NCI-H1436 (cell line): ENCODE measurements at regions not wholly inside any gene's neighbourhood (a gene's known extent, or its start where the extent isn't known, plus 50 kb on each side); places are given as distances from the start of the nearest gene placed in this dataset.
"Not testable (repeated sequence)": the region's sequence is repeated elsewhere in the genome, so short reads cannot be mapped to it uniquely, and the experiment has no call there.

Experiments
- DNase-seq: peaks from one replicate; lab custom pipeline; 2025; lab: John Stamatoyannopoulos, UW

- DNase-seq = not testable (repeated sequence)
Observed at GRCh38 chr3:177394231-177395024, 197.1 kb upstream of the TBL1XR1 start.

- no peak for DNase-seq
Observed at GRCh38 chr3:177396733-177397132, 199.5 kb upstream of the TBL1XR1 start.

GRCh38 chr3:177401375-177401774, 204.1 kb upstream of the TBL1XR1 start:
- no peak for DNase-seq

- DNase-seq = no peak
Observed at GRCh38 chr3:177402533-177402932, 205.3 kb upstream of the TBL1XR1 start.

- DNase-seq = peak; percentile 94
Observed at GRCh38 chr3:177405191-177405672, 207.9 kb upstream of the TBL1XR1 start.

- DNase-seq = peak; percentile 69
Observed at GRCh38 chr3:177410730-177411129, 213.4 kb upstream of the TBL1XR1 start.

- DNase-seq = no peak
Observed at GRCh38 chr3:177411201-177411600, 213.9 kb upstream of the TBL1XR1 start.

GRCh38 chr3:177412677-177413170, 215.4 kb upstream of the TBL1XR1 start:
- not testable (repeated sequence) for DNase-seq

GRCh38 chr3:177414093-177414492, 216.8 kb upstream of the TBL1XR1 start:
- DNase-seq = no peak

- no peak for DNase-seq
Observed at GRCh38 chr3:177418787-177419186, 221.5 kb upstream of the TBL1XR1 start.

GRCh38 chr3:177419904-177420601, 222.8 kb upstream of the TBL1XR1 start:
- DNase-seq = no peak

GRCh38 chr3:177420651-177421480, 223.6 kb upstream of the TBL1XR1 start:
- no peak for DNase-seq

- no peak for DNase-seq
Observed at GRCh38 chr3:177421481-177421785, 224.2 kb upstream of the TBL1XR1 start.

GRCh38 chr3:177424521-177424920, 227.2 kb upstream of the TBL1XR1 start:
- no peak for DNase-seq

- no peak for DNase-seq
Observed at GRCh38 chr3:177425042-177425441, 227.8 kb upstream of the TBL1XR1 start.

- no peak for DNase-seq
Observed at GRCh38 chr3:177426106-177426877, 229.0 kb upstream of the TBL1XR1 start.

GRCh38 chr3:177426878-177427495, 229.7 kb upstream of the TBL1XR1 start:
- DNase-seq = no peak

- no peak for DNase-seq
Observed at GRCh38 chr3:177427540-177427939, 230.3 kb upstream of the TBL1XR1 start.

GRCh38 chr3:177429079-177429478, 231.8 kb upstream of the TBL1XR1 start:
- no peak for DNase-seq

GRCh38 chr3:177429771-177430170, 232.5 kb upstream of the TBL1XR1 start:
- DNase-seq = no peak

GRCh38 chr3:177430653-177431052, 233.4 kb upstream of the TBL1XR1 start:
- DNase-seq = no peak
